ENCODE measurements at regions not wholly inside any gene's neighbourhood (a gene's known extent, or its start where the extent isn't known, plus 50 kb on each side); places are given as distances from the start of the nearest gene placed in this dataset.
A peak's percentile ranks its signal among the peaks of the same experiment; 100 is the strongest.

DNA sequence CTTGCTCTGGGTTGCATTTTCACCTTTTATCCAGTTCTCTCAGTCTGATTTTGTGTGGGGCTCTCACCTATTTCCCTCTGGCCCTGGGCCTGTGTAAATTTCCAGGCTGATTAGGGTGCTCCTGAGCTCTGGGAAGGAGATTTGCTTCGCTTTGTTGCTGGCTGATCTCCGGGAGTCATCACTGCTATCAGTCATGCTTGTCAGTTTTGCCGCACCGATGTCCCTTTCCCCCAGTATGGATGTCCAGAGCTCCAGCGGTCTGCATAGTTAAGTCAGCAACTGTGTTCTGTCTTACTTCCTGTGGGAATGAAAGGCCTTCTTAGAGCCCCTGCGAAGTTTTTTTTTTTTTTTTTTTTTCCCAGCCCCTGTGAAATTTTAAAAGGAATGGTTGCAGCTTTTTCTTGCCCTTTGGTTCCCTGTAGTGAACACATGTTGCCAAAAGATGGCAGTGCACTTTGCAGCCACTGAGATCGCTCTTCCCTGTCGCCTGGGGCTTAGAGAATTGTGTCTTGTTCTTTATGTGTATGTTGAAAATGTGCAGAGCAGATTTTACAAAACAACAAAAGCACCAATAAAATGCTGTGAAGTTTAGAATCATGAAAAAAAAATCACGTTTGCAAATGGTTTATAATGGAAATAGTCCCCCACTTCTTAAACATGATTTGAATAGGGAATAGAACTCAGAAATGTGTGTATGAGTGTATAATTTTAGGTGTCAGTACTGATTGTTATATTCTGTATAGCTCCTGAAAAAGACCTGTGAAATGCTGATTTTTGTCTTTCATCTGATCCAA lies 109.1 kb upstream of the SLC4A4 start:
- H3K4me1 Mint-ChIP-seq (ENCODE audit: low read depth in 2 of 2), result peaks cover 3 to 22% of the 10 kb centered on the region in 2 donors
- H3K27me3 Mint-ChIP-seq, result no peaks in the 10 kb centered on the region
- H3K36me3 Mint-ChIP-seq (ENCODE audit: insufficient read depth), result no peaks in the 10 kb centered on the region
- H3K4me3 Mint-ChIP-seq, result no peak overlapping the region
- H3K9me3 Mint-ChIP-seq, result no peaks in the 10 kb centered on the region
- no peak overlapping the region for H3K27ac Mint-ChIP-seq
- DNase-seq (no peak), ATAC-seq (replicated peaks) (no peak)

DNA sequence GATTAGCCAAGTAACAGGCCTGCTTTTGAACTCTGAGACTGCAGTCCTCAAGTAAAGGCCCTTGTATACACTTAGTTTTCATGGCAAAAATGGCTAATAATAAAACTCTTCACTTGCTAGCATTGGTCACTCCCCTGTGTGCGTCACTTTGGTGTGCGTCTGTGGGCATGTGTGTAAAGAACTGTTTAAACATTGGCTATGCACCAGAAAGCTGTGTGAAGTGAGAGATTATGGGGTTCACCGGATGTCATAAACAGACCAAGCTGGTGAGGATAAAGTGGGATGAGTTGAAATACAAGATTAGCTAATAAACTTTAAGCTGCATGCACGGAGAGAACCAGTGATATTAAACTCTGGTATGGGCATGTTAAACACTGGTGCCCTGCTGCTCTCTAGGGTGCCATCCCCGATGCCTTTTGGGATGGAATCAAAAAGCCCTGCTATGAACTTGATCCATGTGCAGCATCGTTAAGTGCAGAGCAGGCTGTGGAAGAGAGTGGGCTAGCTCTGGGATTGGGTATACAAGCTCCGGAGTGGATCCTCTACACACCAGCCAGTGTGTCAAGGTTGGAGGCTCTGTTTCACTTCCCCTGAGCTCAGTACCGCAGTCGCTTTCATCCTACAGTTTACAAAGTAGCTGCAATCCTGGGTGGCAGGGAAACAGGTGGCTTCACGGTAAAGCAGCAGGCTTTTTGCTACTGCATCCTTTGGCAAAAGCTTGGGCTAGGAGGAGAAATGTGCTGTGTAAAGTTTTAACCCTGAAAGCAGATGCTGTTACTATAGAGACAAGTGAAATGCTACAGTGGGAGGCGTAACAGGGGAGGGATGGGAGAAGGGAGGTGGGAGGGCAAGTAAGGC lies 108.3 kb upstream of the SLC4A4 start:
- H3K4me3 Mint-ChIP-seq, result no peak overlapping the region
- DNase-seq (no peak), ATAC-seq (replicated peaks) (no peak)
- no peaks in the 10 kb centered on the region for H3K9me3 Mint-ChIP-seq
- H3K36me3 Mint-ChIP-seq (ENCODE audit: insufficient read depth), result no peaks in the 10 kb centered on the region
- H3K27me3 Mint-ChIP-seq, result no peaks in the 10 kb centered on the region
- peaks cover 4 to 24% of the 10 kb centered on the region in 2 donors for H3K4me1 Mint-ChIP-seq (ENCODE audit: low read depth in 2 of 2)
- H3K27ac Mint-ChIP-seq, result no peak overlapping the region

DNA sequence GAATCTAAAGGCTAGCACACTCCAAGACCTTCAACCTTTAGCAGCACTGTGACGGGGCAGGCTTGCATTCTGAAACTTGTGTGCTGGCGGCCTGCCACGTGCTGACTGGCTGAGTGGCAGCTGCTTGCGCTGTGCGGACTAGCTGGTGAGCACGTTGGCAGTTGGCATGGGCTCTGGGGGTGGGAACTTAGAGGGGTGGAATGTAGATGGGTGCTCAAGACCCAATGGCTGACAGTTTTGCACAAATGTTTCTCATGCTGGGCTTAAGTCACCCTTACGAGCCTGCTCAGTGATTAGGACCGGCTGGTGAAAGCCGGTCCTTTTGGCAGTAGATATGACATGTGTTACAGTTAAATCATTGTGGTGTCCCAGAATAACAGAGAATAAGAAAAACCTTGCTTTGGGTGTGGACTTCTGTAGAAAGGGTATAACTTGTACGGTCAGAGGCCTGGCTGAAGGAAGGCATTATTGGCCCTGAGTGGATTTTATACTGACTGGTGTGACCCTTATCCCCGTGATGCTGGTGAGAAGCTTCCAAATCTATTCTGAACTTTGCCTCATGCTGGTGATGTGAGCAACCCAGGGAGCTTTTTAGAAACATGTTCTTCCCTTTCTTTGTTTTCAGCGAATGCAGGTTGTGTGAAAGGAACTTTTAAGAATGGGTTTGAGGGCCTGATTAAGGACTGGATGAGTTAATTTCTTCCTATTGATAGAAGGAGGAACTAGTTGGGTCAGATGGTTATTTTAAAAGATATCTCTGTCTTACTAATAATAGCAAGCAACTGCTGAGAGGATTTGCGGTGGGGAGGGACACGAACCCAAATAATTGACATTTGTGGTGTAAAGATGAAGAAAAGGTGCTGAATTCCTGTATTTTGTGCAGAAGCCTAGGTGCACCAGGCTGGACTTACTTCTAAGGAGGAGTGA lies 107.4 kb upstream of the SLC4A4 start:
- H3K27me3 Mint-ChIP-seq, result no peaks in the 10 kb centered on the region
- H3K4me1 Mint-ChIP-seq (ENCODE audit: low read depth in 2 of 2), result peaks cover 6 to 27% of the 10 kb centered on the region in 2 donors
- ATAC-seq (replicated peaks) (no peak), DNase-seq (no peak)
- H3K27ac Mint-ChIP-seq, result no peak overlapping the region
- no peaks in the 10 kb centered on the region for H3K36me3 Mint-ChIP-seq (ENCODE audit: insufficient read depth)
- no peaks in the 10 kb centered on the region for H3K9me3 Mint-ChIP-seq
- no peak overlapping the region for H3K4me3 Mint-ChIP-seq

DNA sequence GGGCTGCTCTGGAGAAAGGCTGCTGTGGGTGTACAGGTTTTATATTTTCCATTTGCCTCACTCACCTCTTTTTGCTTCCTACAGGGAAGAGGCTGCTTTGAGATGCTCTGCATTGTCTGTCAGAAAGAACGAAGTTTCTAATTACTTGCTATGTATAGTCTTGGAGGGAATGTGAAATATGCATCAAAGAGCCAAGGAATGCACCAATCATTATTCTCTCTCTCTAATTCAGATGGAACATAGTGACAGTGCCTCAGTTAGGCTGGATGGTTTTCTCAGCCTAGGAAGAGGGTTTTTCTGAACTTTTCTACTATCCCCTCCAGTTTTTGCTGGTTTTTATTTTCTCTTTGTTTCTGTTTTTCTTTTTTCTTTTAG lies 106.8 kb upstream of the SLC4A4 start:
- Mint-ChIP-seq H3K27ac (no peak overlapping the region), H3K36me3 (ENCODE audit: insufficient read depth) (no peaks in the 10 kb centered on the region), H3K4me1 (ENCODE audit: low read depth in 2 of 2) (peaks cover 6 to 23% of the 10 kb centered on the region in 2 donors), H3K27me3 (no peaks in the 10 kb centered on the region), H3K4me3 (no peak overlapping the region), H3K9me3 (no peaks in the 10 kb centered on the region)
- ATAC-seq (replicated peaks) (no peak), DNase-seq (no peak)

DNA sequence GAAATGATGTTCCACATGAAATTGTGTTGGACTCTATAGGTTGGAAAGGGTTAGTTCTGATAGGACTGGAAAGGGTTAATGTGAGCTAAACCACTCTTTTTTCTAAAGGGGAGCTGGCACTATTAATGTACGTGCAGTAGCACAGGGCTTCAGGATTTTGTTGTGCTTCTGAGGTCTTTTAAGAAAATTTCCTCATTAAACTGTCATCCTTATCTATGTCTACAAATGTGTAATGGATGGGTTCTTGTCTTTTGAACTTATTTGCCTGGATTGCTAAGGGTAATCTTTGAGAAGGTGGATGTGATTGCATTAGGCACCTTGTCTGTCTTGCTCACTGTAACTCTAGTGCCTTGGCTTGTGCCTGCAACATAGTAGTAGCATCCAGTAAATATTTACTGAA lies 106.0 kb upstream of the SLC4A4 start:
- Mint-ChIP-seq H3K36me3 (ENCODE audit: insufficient read depth) (no peaks in the 10 kb centered on the region), H3K9me3 (no peaks in the 10 kb centered on the region), H3K27me3 (no peaks in the 10 kb centered on the region), H3K4me3 (no peak overlapping the region), H3K4me1 (ENCODE audit: low read depth in 2 of 2) (peaks cover 5 to 22% of the 10 kb centered on the region in 2 donors), H3K27ac (no peak overlapping the region)
- no peak for ATAC-seq (replicated peaks)
- DNase-seq, result no peak

DNA sequence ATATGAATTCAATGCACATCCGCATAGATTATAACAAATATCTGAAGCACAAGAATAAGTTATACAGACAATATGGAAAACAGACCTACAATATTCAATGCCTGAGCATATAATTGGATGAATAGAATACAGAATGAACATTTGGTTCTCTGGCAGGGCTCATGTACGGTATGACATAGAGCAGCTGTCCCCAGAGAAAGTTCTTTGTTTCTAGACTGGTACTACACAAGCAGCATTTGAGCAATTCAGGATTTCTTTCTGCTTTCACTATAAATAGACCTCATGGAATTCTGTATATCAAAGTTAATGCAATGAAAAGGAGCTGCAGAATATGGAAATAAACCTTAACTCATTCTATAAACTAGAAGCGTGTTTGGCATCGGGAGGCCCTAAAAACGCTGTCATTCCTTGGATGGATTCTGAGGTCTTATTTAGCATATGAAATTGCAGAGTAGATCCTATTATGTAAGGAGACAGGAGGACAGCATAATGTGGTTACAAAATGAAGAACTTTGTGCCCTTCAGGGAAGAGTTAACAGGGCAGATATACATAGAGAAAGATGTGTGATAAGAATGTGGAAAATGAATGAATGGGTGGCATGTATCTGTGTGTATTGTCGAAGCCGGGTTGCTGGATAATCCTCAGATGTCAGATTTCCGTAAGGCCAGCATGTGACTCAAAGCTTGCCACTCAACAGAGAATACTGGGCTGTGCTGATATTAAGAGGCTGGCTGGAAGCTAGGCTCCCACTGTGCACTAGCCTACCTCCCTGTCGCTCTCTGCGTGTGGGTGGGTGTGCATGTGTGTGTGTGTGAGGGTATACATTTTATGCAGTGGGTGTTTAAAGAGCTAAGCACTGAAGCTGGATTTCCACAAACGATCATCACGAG lies 103.3 kb upstream of the SLC4A4 start:
- Mint-ChIP-seq H3K27ac (no peak overlapping the region), H3K36me3 (ENCODE audit: insufficient read depth) (no peaks in the 10 kb centered on the region), H3K4me3 (no peak overlapping the region), H3K27me3 (no peaks in the 10 kb centered on the region), H3K4me1 (ENCODE audit: low read depth in 2 of 2) (peaks cover 2 to 14% of the 10 kb centered on the region in 2 donors), H3K9me3 (no peaks in the 10 kb centered on the region)
- ATAC-seq (replicated peaks), result no peak
- DNase-seq, result no peak

- ATAC-seq (replicated peaks) (no peak), DNase-seq (no peak)
- H3K27ac Mint-ChIP-seq, result no peak overlapping the region
- H3K27me3 Mint-ChIP-seq, result no peaks in the 10 kb centered on the region
- H3K9me3 Mint-ChIP-seq, result no peaks in the 10 kb centered on the region
- H3K4me3 Mint-ChIP-seq, result no peak overlapping the region
- peaks cover 2 to 14% of the 10 kb centered on the region in 2 donors for H3K4me1 Mint-ChIP-seq (ENCODE audit: low read depth in 2 of 2)
- no peaks in the 10 kb centered on the region for H3K36me3 Mint-ChIP-seq (ENCODE audit: insufficient read depth)
These were observed 102.6 kb upstream of the SLC4A4 start for GRCh38 chr4:71236226-71236625.

DNA sequence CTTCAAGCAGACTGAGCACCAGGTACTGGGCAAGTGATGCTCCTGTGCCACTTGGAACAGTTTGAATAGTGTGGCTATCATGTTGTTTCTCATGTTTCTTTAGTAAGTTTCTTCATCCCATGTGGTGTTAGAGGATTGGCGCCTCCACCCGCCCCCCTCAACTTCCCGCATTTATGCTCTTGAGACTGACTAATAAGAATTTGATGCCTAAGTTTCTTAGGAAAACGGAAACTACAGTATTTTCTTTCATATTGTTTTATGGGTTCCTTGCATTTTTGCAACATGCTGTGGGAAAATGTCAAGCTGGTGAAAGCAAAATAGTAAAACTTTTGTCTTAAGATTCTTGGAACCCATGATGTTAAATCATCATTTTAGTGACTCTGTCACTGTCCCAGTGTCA lies 101.2 kb upstream of the SLC4A4 start:
- DNase-seq (no peak), ATAC-seq (replicated peaks) (no peak)
- no peak overlapping the region for H3K27ac Mint-ChIP-seq
- H3K9me3 Mint-ChIP-seq, result no peaks in the 10 kb centered on the region
- peaks cover 2 to 14% of the 10 kb centered on the region in 2 donors for H3K4me1 Mint-ChIP-seq (ENCODE audit: low read depth in 2 of 2)
- no peaks in the 10 kb centered on the region for H3K36me3 Mint-ChIP-seq (ENCODE audit: insufficient read depth)
- no peak overlapping the region for H3K4me3 Mint-ChIP-seq
- H3K27me3 Mint-ChIP-seq, result no peaks in the 10 kb centered on the region

GRCh38 chr4:71239365-71239764 lies 99.5 kb upstream of the SLC4A4 start:
- H3K9me3 Mint-ChIP-seq, result no peaks in the 10 kb centered on the region
- ATAC-seq (replicated peaks) (no peak), DNase-seq (no peak)
- peak overlapping the region in 1 of 2 donors; percentile 26 for H3K27ac Mint-ChIP-seq
- no peaks in the 10 kb centered on the region for H3K36me3 Mint-ChIP-seq (ENCODE audit: insufficient read depth)
- peaks cover 2 to 9% of the 10 kb centered on the region in 2 donors for H3K4me1 Mint-ChIP-seq (ENCODE audit: low read depth in 2 of 2)
- H3K4me3 Mint-ChIP-seq, result no peak overlapping the region
- no peaks in the 10 kb centered on the region for H3K27me3 Mint-ChIP-seq

DNA sequence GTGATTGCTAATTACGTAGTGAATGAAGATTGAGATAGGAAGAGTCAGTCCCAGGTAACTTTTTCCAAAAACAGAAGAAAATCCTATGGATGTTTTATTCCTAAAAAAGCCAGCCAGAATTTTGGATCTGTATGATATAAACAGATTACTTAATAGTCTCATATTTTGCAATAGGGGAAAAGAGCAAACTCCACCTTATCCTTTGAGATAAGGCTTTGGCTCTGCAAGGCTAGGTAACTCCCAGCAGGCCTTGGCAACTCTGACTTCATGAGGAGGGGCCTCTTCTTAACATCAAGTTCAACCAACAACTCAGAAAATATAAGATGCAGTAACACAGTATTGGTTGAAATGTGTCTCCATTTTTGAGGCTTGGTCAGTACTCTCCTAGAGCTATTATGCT lies 98.7 kb upstream of the SLC4A4 start:
- no peaks in the 10 kb centered on the region for H3K27me3 Mint-ChIP-seq
- no peak overlapping the region for H3K4me3 Mint-ChIP-seq
- no peaks in the 10 kb centered on the region for H3K36me3 Mint-ChIP-seq (ENCODE audit: insufficient read depth)
- ATAC-seq (replicated peaks), result no peak
- peaks cover 2 to 9% of the 10 kb centered on the region in 2 donors for H3K4me1 Mint-ChIP-seq (ENCODE audit: low read depth in 2 of 2)
- DNase-seq, result no peak
- no peaks in the 10 kb centered on the region for H3K9me3 Mint-ChIP-seq
- peak overlapping the region in 1 of 2 donors; percentile 26 for H3K27ac Mint-ChIP-seq

GRCh38 chr4:71241501-71242288 lies 97.1 kb upstream of the SLC4A4 start:
- Mint-ChIP-seq H3K27me3 (no peaks in the 10 kb centered on the region), H3K36me3 (ENCODE audit: insufficient read depth) (no peaks in the 10 kb centered on the region), H3K9me3 (no peaks in the 10 kb centered on the region), H3K27ac (no peak overlapping the region), H3K4me3 (no peak overlapping the region), H3K4me1 (ENCODE audit: low read depth in 2 of 2) (peaks cover 0 to 4% of the 10 kb centered on the region in 2 donors)
- DNase-seq, result no peak
- ATAC-seq (replicated peaks), result no peak

All from effector memory CD8-positive, alpha-beta T cell (primary cell).